Natural killer cell (primary cell): ENCODE measurements at regions not wholly inside any gene's neighbourhood (a gene's known extent, or its start where the extent isn't known, plus 50 kb on each side); places are given as distances from the start of the nearest gene placed in this dataset.

Experiments
- ATAC-seq, 3 donors: fragments of 150-1000 bp in 2 of 3; fragments of 200-7000 bp in 1 of 3; cut with Tn5 transposase; 1 replicate in 1 of 3; 2 replicates in 2 of 3; pipeline ENCODE4 v1.10.0; 2021; ENCODE audit warnings: mild to moderate bottlenecking in 2 of 3, moderate library complexity in 2 of 3
- DNase-seq, 2 donors: peaks; one replicate each; pipeline versions ENCODE4 v3.0.0 to v3.0.0-alpha.2; 2013 to 2021; ENCODE audit warnings: mixed read lengths in 1 of 2
- H3K27ac ChIP-seq: one replicate; pipeline ENCODE4 v1.5.1; 2013; ENCODE audit warnings: mild to moderate bottlenecking, low read length
- H3K27me3 ChIP-seq: one replicate; pipeline ENCODE4 v1.6.1; 2013; ENCODE audit warnings: low read length; ENCODE audit not compliant: control insufficient read depth, insufficient read depth
- H3K36me3 ChIP-seq: one replicate; pipeline ENCODE4 v1.6.1; 2013; ENCODE audit warnings: low read length; ENCODE audit not compliant: control insufficient read depth, insufficient read depth
- H3K4me1 ChIP-seq: one replicate; pipeline ENCODE4 v1.6.1; 2013; ENCODE audit warnings: low read length; ENCODE audit not compliant: control insufficient read depth, insufficient read depth
- H3K4me3 ChIP-seq: one replicate; pipeline ENCODE4 v1.5.1; 2013; ENCODE audit warnings: low read length
- H3K9me3 ChIP-seq: one replicate; pipeline ENCODE4 v1.6.1; 2013; ENCODE audit warnings: low read length; ENCODE audit not compliant: control insufficient read depth, insufficient read depth
- H3K27ac Mint-ChIP-seq, 2 donors: one replicate each; pipeline ENCODE4 v1.8.0; 2022; ENCODE audit warnings: mild to moderate bottlenecking in 2 of 2, mixed read lengths in 2 of 2, moderate library complexity in 1 of 2
- H3K27me3 Mint-ChIP-seq, 2 donors: one replicate each; pipeline ENCODE4 v1.8.0; 2022; ENCODE audit warnings: low read depth in 2 of 2, mixed read lengths in 2 of 2
- H3K36me3 Mint-ChIP-seq: one replicate; pipeline ENCODE4 v1.8.0; 2022; ENCODE audit warnings: mixed read lengths
- H3K4me1 Mint-ChIP-seq, 2 donors: one replicate each; pipeline ENCODE4 v1.8.0; 2022; ENCODE audit warnings: mixed read lengths in 2 of 2
- H3K4me3 Mint-ChIP-seq: one replicate; pipeline ENCODE4 v1.8.0; 2022; ENCODE audit warnings: mild to moderate bottlenecking, moderate library complexity, mixed read lengths
- H3K9me3 Mint-ChIP-seq, 2 donors: one replicate each; pipeline ENCODE4 v1.8.0; 2022; ENCODE audit warnings: mixed read lengths in 2 of 2
- CTCF ChIP-seq: fragments of 200-600 bp; IDR thresholded peaks from one replicate; pipeline ENCODE4 v1.8.0; 2022; ENCODE audit warnings: antibody characterized with exemption
- WGBS: methylation state at CpG from one replicate; pipeline ENCODE4 v1.1.7; 2013; ENCODE audit warnings: missing lambda C conversion rate; ENCODE audit not compliant: insufficient coverage; 5-methylcytosine and 5-hydroxymethylcytosine counted together
- intact Hi-C: fragments of 100-400 bp; cut with micrococcal nuclease; formaldehyde crosslinking; loops from one replicate; pipeline ENCODE4 v1.14.2; 2022

GRCh38 chr17:34117811-34118210, 137.3 kb upstream of the CCL2 start:
- no peak for TF ChIP-seq CTCF
- Mint-ChIP-seq H3K36me3 (no peaks in the 10 kb centered on the region), H3K4me3 (no peak overlapping the region), H3K9me3 (no peaks in the 10 kb centered on the region), H3K4me1 (no peaks in the 10 kb centered on the region), H3K27ac (no peak overlapping the region), H3K27me3 (peaks cover 17 to 47% of the 10 kb centered on the region in 2 donors)
- no peaks in the 10 kb centered on the region for H3K9me3 ChIP-seq
- intact Hi-C loops: no loop called here
- 79% methylated on average over 1 of the region's 1 CpG for WGBS
- ATAC-seq (no peak), DNase-seq (no peak)
- H3K27ac ChIP-seq: no peak overlapping the region
- no peaks in the 10 kb centered on the region for H3K4me1 ChIP-seq
- H3K4me3 ChIP-seq: no peak overlapping the region
- no peaks in the 10 kb centered on the region for H3K27me3 ChIP-seq
- H3K36me3 ChIP-seq: no peaks in the 10 kb centered on the region

- Histone ChIP-seq H3K9me3 (no peaks in the 10 kb centered on the region), H3K4me1 (no peaks in the 10 kb centered on the region), H3K36me3 (no peaks in the 10 kb centered on the region), H3K4me3 (no peak overlapping the region), H3K27ac (no peak overlapping the region), H3K27me3 (no peaks in the 10 kb centered on the region)
- no peak for ATAC-seq
- TF ChIP-seq CTCF: no peak
- no peaks in the 10 kb centered on the region for H3K36me3 Mint-ChIP-seq
- 84% methylated on average over 3 of the region's 3 CpGs for WGBS
- peaks cover 17 to 39% of the 10 kb centered on the region in 2 donors for H3K27me3 Mint-ChIP-seq
- intact Hi-C loops: no loop called here
- H3K4me1 Mint-ChIP-seq: no peaks in the 10 kb centered on the region
- no peak overlapping the region for H3K4me3 Mint-ChIP-seq
- no peak for DNase-seq
- H3K9me3 Mint-ChIP-seq: no peaks in the 10 kb centered on the region
- H3K27ac Mint-ChIP-seq: no peak overlapping the region
Observed at GRCh38 chr17:34118564-34118963, 136.5 kb upstream of the CCL2 start.

GRCh38 chr17:34121311-34121710, 133.8 kb upstream of the CCL2 start:
- Histone ChIP-seq H3K36me3 (no peaks in the 10 kb centered on the region), H3K9me3 (no peaks in the 10 kb centered on the region), H3K27ac (no peak overlapping the region), H3K4me3 (no peak overlapping the region), H3K27me3 (no peaks in the 10 kb centered on the region), H3K4me1 (no peaks in the 10 kb centered on the region)
- no peak for ATAC-seq
- Mint-ChIP-seq H3K36me3 (no peaks in the 10 kb centered on the region), H3K27ac (no peak overlapping the region), H3K27me3 (peaks cover 15 to 39% of the 10 kb centered on the region in 2 donors), H3K4me3 (no peak overlapping the region), H3K9me3 (no peaks in the 10 kb centered on the region), H3K4me1 (no peaks in the 10 kb centered on the region)
- intact Hi-C loops: no loop called here
- no peak for TF ChIP-seq CTCF
- DNase-seq: no peak
- 78% methylated on average over 4 of the region's 4 CpGs for WGBS

- Histone ChIP-seq H3K4me1 (no peaks in the 10 kb centered on the region), H3K4me3 (no peak overlapping the region), H3K27ac (no peak overlapping the region), H3K27me3 (no peaks in the 10 kb centered on the region), H3K36me3 (no peaks in the 10 kb centered on the region), H3K9me3 (no peaks in the 10 kb centered on the region)
- no peaks in the 10 kb centered on the region for H3K36me3 Mint-ChIP-seq
- H3K4me1 Mint-ChIP-seq: no peaks in the 10 kb centered on the region
- intact Hi-C loops: no loop called here
- no peak overlapping the region for H3K27ac Mint-ChIP-seq
- no peak overlapping the region for H3K4me3 Mint-ChIP-seq
- peaks cover 14 to 30% of the 10 kb centered on the region in 2 donors for H3K27me3 Mint-ChIP-seq
- WGBS: 88% methylated on average over 2 of the region's 2 CpGs
- ATAC-seq (no peak), DNase-seq (no peak)
- no peak for TF ChIP-seq CTCF
- H3K9me3 Mint-ChIP-seq: no peaks in the 10 kb centered on the region
Observed at GRCh38 chr17:34122515-34122914, 132.6 kb upstream of the CCL2 start.
